Breast epithelium (tissue), 4 donors: ENCODE measurements at regions not wholly inside any gene's neighbourhood (a gene's known extent, or its start where the extent isn't known, plus 50 kb on each side); places are given as distances from the start of the nearest gene placed in this dataset.

Source experiments
- DNase-seq, 2 donors: peaks; one replicate each; pipeline ENCODE4 v3.0.0-alpha.2; 2019; ENCODE audit warnings: low spot score in 2 of 2
- H3K27ac ChIP-seq, 2 donors: fragments of 200-600 bp; sonication (generic) in 1 of 2; one replicate each; pipeline ENCODE4 v1.5.1; 2016 to 2019; ENCODE audit warnings: mild to moderate bottlenecking in 1 of 2
- H3K27me3 ChIP-seq, 2 donors: fragments of 200-600 bp; sonication (generic) in 1 of 2; one replicate each; pipeline versions ENCODE4 v1.5.1 to v1.6.0; 2017 to 2019; ENCODE audit warnings: control low read depth in 1 of 2, mild to moderate bottlenecking in 1 of 2
- H3K36me3 ChIP-seq: fragments of 200-600 bp; one replicate; pipeline ENCODE4 v1.5.1; 2019
- H3K4me1 ChIP-seq, 2 donors: fragments of 200-600 bp; sonication (generic); one replicate each; pipeline ENCODE4 v1.5.1; 2016 to 2019; ENCODE audit warnings: control low read depth in 1 of 2
- H3K4me3 ChIP-seq, 3 donors: fragments of 200-600 bp; sonication (generic); 1 replicate in 2 of 3; 2 replicates in 1 of 3; pipeline ENCODE4 v1.5.1; 2016 to 2019; ENCODE audit warnings: mild to moderate bottlenecking in 3 of 3, moderate library complexity in 2 of 3
- H3K9me3 ChIP-seq, 2 donors: fragments of 200-600 bp; sonication (generic) in 1 of 2; one replicate each; pipeline ENCODE4 v1.5.1; 2016 to 2019; ENCODE audit warnings: control low read depth in 1 of 2
- POLR2A ChIP-seq: fragments of 450-650 bp; IDR thresholded peaks from one replicate; pipeline ENCODE4 v1.6.1; 2016; ENCODE audit warnings: antibody characterized with exemption, mild to moderate bottlenecking, moderate library complexity
- POLR2AphosphoS5 ChIP-seq, 3 donors: sonication (generic); formaldehyde crosslinking; IDR thresholded peaks; one replicate each; pipeline ENCODE4 v1.6.1; 2017; ENCODE audit warnings: antibody characterized with exemption in 3 of 3
- intact Hi-C: fragments of 100-400 bp; cut with DNase I; formaldehyde crosslinking; loops from one replicate; pipeline ENCODE4 v1.15.1; 2023; ENCODE audit warnings: low total_unique reads
- TF ChIP-seq, protein P1 (sequence below), 3 donors: fragments of 450-650 bp; IDR thresholded peaks; one replicate each; pipeline ENCODE4 v1.5.1; 2016 to 2017; ENCODE audit warnings: antibody characterized with exemption in 3 of 3, mild to moderate bottlenecking in 3 of 3, moderate library complexity in 3 of 3

DNA sequence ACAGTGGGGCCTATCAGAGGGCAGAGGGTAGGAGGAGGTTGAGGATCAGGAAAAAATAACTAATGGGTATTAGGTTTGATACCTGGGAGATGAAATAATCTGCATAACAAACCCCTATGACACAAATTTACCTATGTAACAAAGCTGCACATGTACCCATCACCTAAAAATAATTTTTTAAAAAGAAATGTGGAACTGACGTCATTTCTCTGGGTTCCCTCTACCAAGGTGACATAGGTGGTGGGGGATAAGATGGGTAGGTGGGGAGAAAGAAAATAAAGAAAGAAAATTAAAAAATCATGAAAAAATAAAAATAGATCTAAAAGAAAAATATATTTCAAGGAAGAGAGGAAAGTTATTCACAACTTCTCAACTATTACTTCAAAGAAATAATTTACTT, 153.1 kb upstream of the SORCS1 start:
- no peak for DNase-seq
- Histone ChIP-seq H3K9me3 (no peaks in the 10 kb centered on the region), H3K27ac (no peak overlapping the region), H3K4me1 (no peaks in the 10 kb centered on the region), H3K36me3 (no peaks in the 10 kb centered on the region), H3K4me3 (no peak overlapping the region), H3K27me3 (no peaks in the 10 kb centered on the region)
- TF ChIP-seq POLR2AphosphoS5 (IDR thresholded peaks at IDR 0.05) (no peak), POLR2A (no peak)
- TF ChIP-seq, protein P1, sequence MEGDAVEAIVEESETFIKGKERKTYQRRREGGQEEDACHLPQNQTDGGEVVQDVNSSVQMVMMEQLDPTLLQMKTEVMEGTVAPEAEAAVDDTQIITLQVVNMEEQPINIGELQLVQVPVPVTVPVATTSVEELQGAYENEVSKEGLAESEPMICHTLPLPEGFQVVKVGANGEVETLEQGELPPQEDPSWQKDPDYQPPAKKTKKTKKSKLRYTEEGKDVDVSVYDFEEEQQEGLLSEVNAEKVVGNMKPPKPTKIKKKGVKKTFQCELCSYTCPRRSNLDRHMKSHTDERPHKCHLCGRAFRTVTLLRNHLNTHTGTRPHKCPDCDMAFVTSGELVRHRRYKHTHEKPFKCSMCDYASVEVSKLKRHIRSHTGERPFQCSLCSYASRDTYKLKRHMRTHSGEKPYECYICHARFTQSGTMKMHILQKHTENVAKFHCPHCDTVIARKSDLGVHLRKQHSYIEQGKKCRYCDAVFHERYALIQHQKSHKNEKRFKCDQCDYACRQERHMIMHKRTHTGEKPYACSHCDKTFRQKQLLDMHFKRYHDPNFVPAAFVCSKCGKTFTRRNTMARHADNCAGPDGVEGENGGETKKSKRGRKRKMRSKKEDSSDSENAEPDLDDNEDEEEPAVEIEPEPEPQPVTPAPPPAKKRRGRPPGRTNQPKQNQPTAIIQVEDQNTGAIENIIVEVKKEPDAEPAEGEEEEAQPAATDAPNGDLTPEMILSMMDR (IDR thresholded peaks at IDR 0.05) = no peak
- intact Hi-C loops = no loop called here

DNA sequence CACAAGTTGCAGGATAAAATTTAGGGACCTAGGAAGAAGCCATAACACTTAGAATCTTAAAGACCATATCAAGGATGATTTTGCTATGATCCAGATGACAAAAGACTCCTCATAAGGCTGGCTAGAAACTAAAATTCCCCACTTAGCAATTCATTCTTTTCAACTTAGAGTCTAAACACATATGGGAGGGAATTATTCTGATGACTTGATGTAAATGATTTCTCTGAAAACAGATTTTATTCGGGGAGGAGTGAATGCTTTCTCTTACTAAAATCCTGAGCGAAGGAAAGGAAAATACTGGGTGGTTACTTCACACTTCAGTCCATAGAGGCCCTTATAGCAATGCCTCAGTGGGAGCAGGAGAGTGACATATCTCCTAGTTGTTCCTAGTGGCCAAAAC, 138.7 kb upstream of the SORCS1 start:
- TF ChIP-seq, protein P1 (IDR thresholded peaks at IDR 0.05) = no peak
- no peak for TF ChIP-seq POLR2AphosphoS5 (IDR thresholded peaks at IDR 0.05)
- TF ChIP-seq POLR2A = no peak
- intact Hi-C loops = loop anchor here (5.0 kb wide), 1 partner anchor 431 kb away; no protein-coding TSS in a partner anchor
- DNase-seq = no peak
- H3K4me1 ChIP-seq = no peaks in the 10 kb centered on the region
- H3K36me3 ChIP-seq = no peaks in the 10 kb centered on the region
- H3K9me3 ChIP-seq = no peaks in the 10 kb centered on the region
- H3K27ac ChIP-seq = no peak overlapping the region
- no peak overlapping the region for H3K4me3 ChIP-seq
- H3K27me3 ChIP-seq = no peaks in the 10 kb centered on the region

DNA sequence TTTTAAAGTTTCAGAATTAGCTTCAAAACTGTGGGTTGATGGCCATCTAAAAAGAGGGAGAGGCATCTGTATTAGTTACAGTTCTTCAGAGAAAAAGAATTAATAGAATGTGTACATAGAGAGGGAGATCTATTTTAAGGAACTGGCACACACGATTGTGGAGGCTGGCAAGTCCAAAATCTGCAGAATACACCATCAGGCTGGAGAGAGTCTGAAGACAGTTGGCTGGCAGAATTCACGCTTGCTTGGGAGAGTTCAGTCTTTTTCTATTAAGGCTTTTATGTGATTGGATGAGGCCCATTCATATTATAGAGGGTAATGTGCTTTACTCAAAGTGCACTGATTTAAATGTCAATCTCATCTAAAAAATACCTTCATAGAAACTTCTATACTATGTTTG, 135.1 kb upstream of the SORCS1 start:
- intact Hi-C loops = loop anchor here (5.0 kb wide), 1 partner anchor 427 kb away; no protein-coding TSS in a partner anchor
- H3K9me3 ChIP-seq = no peaks in the 10 kb centered on the region
- H3K27me3 ChIP-seq = no peaks in the 10 kb centered on the region
- no peaks in the 10 kb centered on the region for H3K4me1 ChIP-seq
- no peaks in the 10 kb centered on the region for H3K36me3 ChIP-seq
- TF ChIP-seq, protein P1 (IDR thresholded peaks at IDR 0.05) = no peak
- TF ChIP-seq POLR2A (no peak), POLR2AphosphoS5 (IDR thresholded peaks at IDR 0.05) (no peak)
- H3K4me3 ChIP-seq = no peak overlapping the region
- H3K27ac ChIP-seq = no peak overlapping the region
- no peak for DNase-seq

DNA sequence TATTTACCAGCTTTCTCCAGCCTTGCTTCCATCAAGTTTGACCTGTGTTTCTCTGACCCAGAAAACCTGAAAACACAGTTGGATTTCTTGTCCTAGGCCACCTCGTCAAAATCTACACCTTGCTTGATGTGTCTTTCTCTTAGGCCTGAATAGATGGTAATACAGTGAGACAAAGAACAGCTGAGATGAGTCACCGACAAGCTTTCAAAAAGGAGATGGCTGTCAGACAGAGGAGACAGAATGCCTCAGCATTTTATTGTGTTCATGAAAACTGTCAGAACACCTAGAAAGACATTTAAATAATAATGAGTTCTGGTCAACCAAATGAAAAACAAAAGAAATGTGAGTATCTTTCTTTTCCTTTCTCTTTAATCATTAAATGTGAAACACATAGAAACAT, 119.7 kb upstream of the SORCS1 start:
- TF ChIP-seq POLR2AphosphoS5 (IDR thresholded peaks at IDR 0.05) = no peak
- TF ChIP-seq, protein P1 (IDR thresholded peaks at IDR 0.05) = no peak
- no peak overlapping the region for H3K4me3 ChIP-seq
- intact Hi-C loops = loop anchor here (5.0 kb wide), 1 partner anchor 792 kb away; no protein-coding TSS in a partner anchor
- DNase-seq = no peak
- no peaks in the 10 kb centered on the region for H3K4me1 ChIP-seq
- peaks cover 0 to 5% of the 10 kb centered on the region in 2 donors for H3K9me3 ChIP-seq
- no peaks in the 10 kb centered on the region for H3K36me3 ChIP-seq
- no peak overlapping the region for H3K27ac ChIP-seq
- H3K27me3 ChIP-seq = no peaks in the 10 kb centered on the region

DNA sequence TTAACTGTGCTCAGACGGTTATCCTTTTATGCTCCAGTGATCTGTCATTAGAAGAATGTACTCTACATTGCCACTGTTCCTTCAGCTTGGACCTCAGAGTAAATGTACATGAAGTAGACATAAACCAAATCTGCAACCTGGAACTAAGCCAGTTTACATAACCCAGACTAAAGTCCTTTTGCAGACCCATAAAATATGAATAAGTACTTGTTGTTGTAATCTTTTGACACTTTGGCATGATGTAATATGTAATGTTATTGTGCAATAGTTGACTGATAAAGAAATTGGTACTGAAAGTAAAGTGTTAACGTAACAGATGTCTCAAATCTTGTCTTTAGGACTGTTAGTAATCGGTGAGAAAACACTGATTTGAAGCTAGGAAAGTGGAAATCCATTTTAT, 115.8 kb upstream of the SORCS1 start:
- Histone ChIP-seq H3K4me3 (no peak overlapping the region), H3K36me3 (no peaks in the 10 kb centered on the region), H3K4me1 (no peaks in the 10 kb centered on the region), H3K27ac (no peak overlapping the region), H3K9me3 (no peaks in the 10 kb centered on the region), H3K27me3 (no peaks in the 10 kb centered on the region)
- no peak for TF ChIP-seq POLR2A
- no peak for TF ChIP-seq POLR2AphosphoS5 (IDR thresholded peaks at IDR 0.05)
- TF ChIP-seq, protein P1 (IDR thresholded peaks at IDR 0.05) = no peak
- intact Hi-C loops = loop anchor here (5.0 kb wide), 1 partner anchor 788 kb away; no protein-coding TSS in a partner anchor
- no peak for DNase-seq
